CD4-positive, alpha-beta T cell treated with Interleukin-17A for 4 hours (primary cell): ENCODE measurements at regions not wholly inside any gene's neighbourhood (a gene's known extent, or its start where the extent isn't known, plus 50 kb on each side); places are given as distances from the start of the nearest gene placed in this dataset.

Experiments
- DNase-seq: peaks from one replicate; pipeline ENCODE4 v3.0.0-alpha.2; 2020; ENCODE audit warnings: mixed read lengths

DNA sequence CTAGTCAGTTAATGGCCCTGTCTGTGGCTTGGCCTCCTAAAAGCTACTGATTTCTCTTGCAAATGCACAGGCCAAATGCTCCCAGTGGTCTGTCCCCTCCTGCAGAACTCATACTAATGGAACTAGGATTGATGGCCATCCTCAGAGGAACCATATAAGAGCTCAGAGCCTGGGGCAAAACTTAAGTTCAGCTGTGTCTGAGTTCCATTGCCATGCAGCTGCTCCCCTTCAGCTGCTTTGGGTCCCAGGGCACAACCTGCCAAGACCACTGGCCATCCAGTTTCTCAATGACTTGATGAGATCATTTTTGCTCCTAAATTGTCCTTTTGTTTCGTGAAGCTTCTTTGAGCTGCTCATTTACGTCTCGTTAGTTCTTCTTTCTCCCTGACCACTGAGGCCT, 529.5 kb upstream of the TBL1XR1 start:
- no peak for DNase-seq

DNA sequence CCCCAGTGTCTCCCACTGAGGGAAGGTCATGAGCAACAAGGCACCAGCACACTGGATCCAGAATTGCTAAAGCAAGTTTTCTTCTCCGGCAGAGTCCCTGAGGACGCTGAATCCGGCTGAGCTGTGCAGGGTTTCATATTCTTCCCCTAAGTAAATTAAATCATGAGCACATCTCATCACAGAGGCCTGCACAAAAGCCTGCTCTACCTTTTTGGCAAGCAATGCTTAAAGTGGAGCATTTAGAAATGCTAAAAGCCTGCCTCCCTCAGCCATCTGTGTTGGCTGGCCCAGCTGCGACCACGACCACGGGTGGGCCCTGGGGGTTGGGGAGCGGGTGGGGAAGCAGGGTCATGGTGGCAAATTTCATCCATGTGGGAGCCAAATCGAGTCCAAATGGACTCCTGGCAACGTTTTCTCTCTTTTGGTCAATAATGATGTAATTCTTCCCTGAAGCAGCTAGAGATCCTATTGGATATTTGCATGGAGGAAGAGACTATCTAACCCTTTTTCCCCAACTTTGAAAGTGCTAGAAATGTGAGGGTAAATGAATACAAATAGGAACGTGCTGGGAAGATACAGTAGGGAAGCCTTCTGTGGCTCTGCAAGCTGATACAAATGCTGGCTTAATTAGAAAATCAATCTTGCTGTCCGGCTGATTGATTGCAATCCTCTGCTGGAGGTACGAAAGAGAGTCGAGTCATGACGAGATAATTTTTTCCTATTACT, 532.8 kb upstream of the TBL1XR1 start:
- no peak for DNase-seq

DNA sequence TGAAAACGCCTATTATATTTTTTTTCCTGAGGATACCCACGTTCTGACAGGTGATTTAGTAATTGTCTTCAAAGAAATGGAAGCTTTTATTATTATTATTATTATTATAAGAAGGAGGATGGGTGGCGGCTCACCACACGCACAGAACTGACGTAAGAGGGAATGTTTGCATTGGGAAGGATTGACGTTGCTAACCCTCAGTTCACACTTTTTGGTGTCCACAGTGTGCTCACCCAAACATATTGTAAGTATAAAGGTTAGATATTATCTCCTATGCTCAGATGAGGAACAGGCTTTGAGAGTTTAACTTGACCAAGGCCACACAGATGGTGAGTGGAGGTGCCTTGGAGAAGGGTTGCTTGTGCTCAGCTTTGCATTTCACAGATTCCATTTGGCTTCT, 533.5 kb upstream of the TBL1XR1 start:
- no peak for DNase-seq

DNA sequence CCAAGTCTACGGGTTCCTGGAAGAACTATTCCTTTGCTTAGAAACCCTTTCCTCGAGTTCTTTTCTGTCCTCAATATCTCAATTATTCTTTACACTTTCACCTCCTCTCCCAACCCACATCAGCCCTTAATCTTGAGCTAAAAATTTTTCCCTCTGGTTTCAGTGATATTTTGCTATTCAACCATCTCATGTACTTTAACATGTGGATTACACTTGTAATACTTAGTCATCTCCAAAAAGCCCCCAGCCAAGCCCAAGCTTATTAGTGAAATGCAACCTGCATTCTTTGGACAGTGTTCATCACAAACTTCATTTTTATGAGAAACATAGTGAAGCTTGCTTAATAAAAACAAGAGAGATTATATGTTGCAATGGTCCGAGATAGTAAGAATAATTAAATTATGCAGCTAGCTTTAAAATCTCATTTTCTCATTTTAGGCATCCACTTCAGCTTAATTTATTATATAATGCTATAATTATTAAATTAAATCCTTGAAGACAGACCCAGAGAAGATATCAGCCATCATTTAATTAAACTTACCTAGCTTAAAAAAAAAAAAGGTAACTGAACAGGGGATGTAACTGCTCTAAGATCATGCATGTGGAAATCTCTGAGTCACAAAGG, 534.5 kb upstream of the TBL1XR1 start:
- no peak for DNase-seq

DNA sequence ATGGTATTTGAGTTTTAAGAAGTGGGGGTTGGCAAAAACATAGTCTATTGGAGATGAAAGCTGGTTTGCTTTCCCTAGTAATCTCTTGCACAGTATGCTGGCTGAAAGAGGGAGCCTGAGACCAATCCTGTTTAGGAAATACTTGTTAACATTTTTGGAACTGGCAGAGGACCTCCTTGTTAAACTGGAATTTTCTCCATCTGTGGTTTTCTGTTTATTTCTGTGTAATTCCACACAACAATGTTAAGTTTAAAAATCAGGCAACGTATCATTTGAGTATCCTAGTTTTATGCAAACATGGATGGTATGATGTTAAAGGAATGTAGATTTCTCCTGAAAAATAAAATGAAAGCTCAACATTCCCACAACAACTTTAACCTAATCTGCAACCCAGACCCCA, 536.0 kb upstream of the TBL1XR1 start:
- DNase-seq, result no peak

DNA sequence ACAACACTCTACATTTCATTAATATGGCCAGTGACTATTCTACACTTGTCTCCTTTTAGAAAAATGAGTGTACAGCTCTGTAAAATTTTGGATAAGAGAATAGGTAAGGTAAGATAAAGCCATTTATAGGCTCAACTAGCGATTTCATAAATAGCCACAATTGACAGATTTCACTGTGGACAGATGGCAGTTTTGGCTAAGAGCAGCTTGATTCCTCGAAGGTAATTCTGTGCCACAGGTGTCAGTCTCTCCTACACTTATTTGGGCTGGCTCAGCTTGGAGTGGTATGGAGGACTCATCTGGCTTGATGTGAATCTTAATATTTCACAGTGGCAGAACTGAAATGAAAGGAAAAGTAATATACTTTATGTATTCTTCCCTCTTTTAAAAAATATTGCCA, 536.7 kb upstream of the TBL1XR1 start:
- DNase-seq, result no peak

DNA sequence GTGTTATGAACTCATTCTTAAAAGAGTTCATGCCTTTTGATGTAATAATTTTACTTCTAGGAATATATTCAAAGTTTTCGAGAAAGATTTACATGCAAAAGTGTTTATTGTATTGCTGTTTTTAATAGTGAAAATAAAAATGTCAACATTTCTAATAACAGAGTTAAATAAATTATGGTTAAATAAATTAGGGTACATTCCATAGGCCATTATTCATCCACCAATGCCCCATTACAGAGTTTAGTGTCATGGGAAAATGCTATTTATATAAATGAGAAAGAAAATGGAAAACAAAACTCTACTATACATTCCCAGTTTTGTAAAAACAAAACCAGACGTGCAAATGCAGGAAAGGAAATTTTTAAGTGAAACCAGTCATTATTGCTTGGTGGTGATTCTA, 538.1 kb upstream of the TBL1XR1 start:
- DNase-seq, result no peak

DNA sequence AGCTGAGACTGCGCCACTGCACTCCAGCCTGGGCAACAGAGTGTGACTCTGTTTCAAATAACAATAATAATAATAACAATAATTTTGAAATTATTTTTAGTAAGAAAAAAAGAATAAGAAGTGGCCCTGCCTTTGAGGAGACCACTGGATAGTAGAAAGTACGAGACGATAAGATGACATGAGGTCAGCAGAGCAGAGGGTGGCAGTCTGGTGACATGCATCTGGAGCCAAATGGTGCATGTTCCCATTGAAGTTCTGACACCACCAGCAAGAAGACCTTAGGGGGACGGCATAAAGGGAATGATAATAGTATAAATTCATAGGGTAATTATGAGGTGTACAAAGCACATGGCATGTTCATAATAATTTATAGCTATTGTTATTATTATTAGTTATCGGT, 542.2 kb upstream of the TBL1XR1 start:
- no peak for DNase-seq

DNA sequence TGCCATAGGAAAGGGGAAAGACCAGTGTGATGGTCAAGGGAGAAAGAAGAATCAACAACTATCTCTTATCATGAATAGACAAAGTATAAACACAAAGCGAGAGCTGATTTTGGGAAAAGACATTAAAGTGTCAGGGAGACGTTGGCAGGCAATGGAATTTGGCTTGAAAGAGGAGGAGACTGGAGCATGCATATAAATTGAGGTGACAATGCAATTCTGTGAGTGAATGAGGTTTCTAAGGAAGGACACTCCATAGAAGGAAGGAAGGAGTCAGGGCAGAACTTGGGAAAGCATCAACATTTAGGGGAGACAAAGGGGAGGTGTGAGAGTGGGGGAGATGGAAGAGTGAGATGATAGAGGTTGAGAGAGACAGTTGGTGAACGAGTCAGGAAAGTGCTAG, 543.0 kb upstream of the TBL1XR1 start:
- no peak for DNase-seq

DNA sequence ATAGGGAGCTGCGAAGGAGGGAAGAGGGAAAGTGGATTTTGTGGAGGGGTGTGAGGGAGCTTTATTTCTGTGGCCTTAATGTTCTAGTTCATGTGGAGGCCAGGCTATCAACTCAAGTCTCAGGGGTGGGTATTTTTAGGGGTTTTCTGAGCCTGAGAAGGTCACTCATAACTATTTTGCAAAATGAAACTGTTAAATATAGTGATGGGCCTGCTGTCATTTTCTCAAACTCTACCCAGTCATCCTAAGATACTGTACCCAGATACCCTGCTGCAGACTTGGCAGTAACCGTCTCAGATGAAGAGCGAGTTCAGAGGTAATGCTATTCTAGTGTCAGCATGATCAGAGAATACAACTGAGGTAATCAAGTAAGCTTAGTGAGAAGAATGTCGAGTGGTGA, 545.0 kb upstream of the TBL1XR1 start:
- DNase-seq, result no peak

DNA sequence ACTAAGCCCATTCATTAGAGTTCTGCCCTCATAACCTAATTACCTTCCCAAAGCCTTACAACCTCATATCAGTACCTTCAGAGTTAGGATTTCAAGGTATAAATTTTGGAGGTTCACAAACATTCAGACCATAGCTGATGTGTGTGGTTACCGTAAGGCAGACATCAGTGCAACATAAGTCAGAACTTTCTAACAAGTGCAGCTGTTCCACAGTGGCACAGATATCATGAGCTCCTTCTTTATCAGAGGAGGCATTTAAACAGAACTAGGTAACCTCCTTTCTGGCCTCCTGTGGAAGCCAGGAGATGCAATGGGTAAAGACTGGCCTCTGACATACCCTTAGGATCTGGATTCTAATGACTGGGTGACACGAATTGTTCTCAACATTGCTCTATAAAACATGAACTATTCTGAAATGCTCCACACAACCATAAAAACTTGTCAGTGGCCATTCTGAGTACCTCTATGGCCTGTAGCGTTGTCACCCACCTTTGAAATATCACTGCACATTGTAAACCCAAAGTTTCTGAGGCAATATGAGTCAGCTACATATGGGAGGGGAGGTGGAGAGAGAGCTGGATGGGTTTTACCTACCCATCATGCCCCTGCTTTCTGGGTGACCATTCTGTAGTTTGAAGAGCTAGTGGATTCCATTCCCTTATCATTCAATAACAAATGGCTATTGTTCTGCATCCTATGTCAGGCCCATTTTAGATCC, 546.0 kb upstream of the TBL1XR1 start:
- no peak for DNase-seq

DNA sequence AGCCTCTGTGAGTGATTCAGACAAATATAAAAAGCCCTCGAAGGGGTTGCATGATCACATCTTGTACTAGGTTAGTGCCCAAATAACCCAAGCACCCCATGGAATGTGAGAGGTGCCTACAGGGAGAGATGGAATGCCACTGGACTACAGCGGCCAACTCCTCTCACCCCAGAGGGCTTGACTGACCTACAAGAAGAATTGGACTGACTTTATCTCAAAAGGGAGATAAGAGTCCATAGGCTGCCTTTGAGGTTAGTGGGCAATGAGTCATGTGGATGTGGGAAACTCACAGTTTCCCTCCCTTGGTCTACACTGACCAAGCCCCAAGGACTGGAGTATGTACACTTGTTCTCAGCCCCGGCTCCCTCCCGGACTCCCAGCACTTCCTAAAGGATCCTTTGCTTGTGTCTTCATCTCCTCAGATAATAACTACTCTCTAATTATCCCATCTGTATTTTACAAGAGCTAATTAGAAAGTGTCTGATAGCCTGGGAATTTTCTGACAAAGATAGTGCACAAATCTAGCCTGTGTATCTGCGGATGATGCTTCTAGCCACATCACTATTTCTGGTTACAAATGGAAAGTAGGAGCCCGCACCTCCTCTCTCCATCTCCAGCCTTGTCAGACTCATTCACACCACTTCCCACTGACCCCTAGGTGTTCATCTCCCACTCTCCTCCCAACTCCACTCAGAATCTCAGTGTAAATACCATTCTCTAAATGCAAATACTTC, 547.8 kb upstream of the TBL1XR1 start:
- DNase-seq, result no peak

DNA sequence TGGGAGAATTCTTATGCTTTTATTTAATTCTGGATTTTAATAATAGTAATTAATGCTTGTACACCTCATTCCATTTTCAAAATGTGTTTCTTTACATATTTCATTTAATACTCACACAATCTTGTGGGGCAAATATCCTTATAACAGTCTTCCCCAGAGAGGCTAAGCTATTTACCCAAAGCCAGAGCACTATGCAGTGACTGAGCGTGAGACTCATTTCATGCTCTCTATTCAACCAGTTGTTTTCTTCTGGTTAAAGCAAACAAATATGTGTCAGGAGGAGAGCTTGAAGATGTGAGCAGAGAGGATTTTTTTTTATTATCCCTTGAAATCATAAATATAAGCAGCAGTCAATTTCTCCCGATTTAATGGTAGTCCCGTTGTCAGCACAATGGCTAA, 548.3 kb upstream of the TBL1XR1 start:
- DNase-seq, result no peak

DNA sequence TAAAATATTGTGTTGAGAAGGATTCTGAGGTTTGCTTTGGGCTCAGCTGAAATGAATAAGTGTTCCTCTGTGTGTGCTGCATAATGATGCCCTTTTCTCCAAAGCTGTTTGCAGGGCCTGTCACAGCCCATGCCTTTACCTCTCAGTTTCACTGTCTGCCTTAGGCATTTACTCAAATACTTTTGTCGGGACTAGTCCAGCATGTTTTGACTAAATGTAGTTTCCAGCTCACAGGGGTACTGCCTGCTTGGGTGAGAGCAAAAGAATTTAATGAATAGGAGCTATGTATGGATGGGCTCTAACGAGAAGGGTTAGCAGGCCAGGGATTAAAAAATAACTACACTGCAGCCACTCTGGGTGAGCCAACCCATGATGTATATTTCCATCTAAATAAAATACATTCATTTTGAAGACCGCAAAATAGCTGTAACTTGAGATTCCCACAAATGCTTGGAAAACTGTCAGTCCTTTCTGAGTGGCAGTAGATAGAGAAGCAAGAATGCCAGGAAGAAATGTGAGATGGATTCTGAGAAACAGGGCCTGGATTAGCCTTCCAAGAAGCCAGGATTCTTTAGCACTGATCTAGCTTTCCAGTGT, 549.2 kb upstream of the TBL1XR1 start:
- no peak for DNase-seq

DNA sequence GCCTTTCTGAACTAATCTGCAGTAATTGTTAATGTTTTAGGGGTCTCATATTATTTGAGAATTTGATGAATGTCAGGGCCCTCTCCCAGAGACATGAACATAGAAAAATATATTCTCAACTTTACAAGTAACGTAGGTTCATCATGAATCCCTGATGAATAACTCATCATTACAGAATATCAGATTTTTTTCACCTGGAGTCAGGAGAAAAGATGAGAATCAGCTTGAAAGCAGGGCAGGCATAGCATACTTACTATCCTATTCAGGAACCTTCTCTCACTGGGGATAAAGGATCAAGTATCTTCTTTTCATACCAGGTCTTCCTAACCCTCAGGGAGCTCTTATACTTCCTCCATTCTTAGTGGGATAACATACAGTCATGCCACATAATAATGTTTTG, 552.6 kb upstream of the TBL1XR1 start:
- DNase-seq, result no peak

DNA sequence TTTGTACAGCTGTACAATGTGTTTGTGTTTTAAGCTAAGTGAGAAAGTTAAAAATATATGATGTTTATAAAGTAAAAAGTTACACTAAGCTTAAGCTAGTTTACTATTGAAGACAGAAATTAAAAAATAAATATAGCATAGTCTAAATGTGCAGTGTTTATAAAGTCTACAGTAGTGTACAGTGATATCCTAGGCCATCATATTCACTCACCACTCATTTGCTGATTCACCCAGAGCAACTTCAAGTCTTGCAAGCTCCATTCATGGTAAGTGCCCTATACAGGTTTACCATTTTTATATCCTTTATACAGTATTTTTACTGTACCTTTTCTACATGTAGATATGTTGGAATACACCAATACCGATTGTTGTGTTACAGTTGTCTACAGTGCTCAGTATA, 553.2 kb upstream of the TBL1XR1 start:
- DNase-seq, result no peak

DNA sequence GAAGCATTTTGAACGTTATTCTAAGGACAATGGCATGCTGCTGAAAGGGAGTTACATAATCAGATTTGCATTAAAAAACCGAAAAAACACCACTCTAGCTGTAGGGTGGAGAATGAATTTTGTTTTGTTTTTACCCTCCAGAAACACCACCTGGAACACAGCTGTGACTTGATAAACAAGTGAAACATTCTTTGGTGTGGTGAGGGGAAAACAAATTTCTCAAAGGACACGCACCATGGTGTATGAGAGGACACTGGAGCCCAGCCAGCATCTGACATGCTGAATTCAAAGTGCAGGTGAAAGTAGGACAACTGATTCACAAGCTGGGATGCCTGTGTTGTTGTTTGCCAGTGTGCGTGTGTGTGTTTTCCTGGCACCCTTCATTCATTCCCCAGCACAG, 554.5 kb upstream of the TBL1XR1 start:
- DNase-seq, result no peak

DNA sequence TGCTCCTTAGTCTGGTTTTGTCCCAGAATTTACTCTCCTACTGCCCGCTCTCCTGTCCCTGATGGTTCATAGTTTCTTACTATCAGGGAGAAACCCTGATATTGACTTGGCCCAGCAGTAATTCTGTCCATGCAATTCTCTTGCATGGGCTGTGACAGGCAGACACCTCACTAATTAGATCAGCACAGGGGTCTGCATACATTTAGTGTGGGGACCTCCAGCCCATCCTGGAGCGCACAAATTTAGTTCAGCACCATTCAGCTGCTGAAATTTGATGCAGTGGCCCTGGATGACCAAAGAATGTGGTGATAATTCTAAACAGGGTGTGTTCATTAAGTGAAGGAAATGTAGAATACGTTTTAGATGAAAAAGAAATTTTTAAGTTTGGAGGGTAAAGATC, 555.5 kb upstream of the TBL1XR1 start:
- DNase-seq, result no peak

DNA sequence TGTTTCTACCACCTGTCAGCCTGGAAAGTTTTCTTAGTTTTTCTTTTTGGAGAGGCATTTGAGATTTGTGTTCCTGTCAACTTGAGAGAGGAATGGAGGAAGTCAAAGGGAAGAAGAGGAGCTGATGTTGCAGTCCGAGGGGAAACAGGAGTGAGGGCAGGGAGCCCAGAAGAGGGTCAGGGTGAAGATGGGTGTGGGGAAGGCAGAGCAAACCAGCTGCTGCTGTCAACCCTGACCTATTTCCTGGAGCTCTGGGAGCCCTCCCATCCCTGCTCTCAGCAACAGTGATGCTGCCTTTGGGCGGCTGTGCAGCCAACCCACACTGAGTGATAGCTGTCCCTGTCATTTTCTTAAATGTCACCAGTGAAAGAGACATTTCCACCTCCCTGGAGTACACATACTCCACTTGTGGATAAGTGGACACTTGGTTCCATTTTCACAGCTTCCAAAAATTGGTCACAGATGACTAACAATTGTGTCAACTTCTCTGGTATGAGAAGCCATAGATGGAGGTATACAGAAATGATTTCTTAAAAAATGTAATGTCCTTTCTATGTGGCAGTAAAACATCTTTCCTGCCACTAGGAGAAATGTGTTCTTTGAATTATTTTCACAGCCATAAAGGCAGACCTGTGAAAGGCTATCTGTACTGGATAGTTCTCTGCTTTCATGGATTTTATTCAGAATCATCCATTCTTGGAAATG, 556.3 kb upstream of the TBL1XR1 start:
- DNase-seq, result no peak

DNA sequence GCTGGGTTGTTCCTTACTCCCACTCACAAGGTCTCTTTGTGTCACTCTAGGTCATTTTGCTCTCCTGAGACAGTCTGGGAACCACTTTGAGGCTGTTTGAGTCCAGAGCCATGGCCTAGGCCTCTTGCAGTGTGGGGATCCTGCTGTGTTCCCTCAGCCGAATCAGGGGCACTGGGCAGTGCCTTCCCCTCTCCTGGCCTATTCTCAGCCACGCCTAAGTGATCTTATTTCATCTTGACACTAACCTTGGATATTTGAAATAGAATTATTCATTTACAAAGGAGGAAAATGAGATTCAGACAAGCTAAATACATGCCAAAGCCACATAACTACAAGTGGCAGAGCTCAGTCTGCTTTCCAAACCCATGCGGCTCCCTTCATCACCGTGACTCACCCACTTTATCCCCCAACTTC, 557.2 kb upstream of the TBL1XR1 start:
- no peak for DNase-seq

DNA sequence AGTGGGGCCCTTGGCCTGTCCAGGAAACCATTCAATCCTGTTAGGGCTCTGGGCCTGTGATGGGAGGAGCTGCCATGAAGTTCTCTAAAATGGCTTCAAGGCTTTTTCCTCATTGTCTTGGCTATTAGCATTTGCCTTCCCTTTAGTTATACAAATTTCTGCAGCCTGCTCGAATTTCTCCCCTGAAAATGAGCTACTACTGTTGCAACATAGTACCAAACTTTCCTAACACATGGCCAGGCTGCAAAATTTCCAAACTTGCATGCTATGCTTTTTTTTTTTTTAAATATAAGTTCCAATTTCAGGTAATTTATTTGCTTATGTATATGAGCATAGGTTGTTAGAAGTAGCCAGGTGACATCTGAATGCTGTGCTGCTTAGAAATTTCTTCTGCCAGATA, 560.8 kb upstream of the TBL1XR1 start:
- DNase-seq, result no peak

DNA sequence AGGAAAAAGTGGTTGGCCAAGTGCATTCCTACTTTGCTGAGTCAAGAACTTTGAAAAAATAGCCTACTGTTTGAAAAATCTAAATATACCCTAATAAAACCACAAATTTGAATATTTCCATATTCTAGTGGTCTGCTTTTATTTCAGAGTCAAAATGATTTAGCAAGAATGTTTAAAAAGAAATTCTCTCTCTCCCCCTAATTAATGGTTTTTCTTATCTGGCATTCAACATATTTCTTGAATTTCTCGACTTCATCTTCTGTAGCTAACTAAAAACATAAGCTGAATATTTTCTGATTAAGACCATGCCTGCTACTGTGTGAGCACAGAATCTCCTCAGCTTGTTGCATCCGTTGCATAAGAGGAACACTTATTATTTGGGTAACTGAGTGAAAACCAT, 563.5 kb upstream of the TBL1XR1 start:
- no peak for DNase-seq
